GM12874 (cell line): ENCODE measurements at regions not wholly inside any gene's neighbourhood (a gene's known extent, or its start where the extent isn't known, plus 50 kb on each side); places are given as distances from the start of the nearest gene placed in this dataset.

Experiments used
- TF ChIP-seq, protein P1 (sequence below): IDR thresholded peaks from 2 replicates; pipeline ENCODE4 v1.5.1; 2011; ENCODE audit warnings: low read depth, mild to moderate bottlenecking, control low read depth, low read length, moderate library complexity; ENCODE audit not compliant: insufficient read depth

- TF ChIP-seq, protein P1, sequence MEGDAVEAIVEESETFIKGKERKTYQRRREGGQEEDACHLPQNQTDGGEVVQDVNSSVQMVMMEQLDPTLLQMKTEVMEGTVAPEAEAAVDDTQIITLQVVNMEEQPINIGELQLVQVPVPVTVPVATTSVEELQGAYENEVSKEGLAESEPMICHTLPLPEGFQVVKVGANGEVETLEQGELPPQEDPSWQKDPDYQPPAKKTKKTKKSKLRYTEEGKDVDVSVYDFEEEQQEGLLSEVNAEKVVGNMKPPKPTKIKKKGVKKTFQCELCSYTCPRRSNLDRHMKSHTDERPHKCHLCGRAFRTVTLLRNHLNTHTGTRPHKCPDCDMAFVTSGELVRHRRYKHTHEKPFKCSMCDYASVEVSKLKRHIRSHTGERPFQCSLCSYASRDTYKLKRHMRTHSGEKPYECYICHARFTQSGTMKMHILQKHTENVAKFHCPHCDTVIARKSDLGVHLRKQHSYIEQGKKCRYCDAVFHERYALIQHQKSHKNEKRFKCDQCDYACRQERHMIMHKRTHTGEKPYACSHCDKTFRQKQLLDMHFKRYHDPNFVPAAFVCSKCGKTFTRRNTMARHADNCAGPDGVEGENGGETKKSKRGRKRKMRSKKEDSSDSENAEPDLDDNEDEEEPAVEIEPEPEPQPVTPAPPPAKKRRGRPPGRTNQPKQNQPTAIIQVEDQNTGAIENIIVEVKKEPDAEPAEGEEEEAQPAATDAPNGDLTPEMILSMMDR: no peak
Measured at GRCh38 chr9:81396528-81396927, 292.8 kb downstream of the TLE1 start.

- TF ChIP-seq, protein P1: no peak
Measured at GRCh38 chr9:81395676-81396054, 293.7 kb downstream of the TLE1 start.

DNA sequence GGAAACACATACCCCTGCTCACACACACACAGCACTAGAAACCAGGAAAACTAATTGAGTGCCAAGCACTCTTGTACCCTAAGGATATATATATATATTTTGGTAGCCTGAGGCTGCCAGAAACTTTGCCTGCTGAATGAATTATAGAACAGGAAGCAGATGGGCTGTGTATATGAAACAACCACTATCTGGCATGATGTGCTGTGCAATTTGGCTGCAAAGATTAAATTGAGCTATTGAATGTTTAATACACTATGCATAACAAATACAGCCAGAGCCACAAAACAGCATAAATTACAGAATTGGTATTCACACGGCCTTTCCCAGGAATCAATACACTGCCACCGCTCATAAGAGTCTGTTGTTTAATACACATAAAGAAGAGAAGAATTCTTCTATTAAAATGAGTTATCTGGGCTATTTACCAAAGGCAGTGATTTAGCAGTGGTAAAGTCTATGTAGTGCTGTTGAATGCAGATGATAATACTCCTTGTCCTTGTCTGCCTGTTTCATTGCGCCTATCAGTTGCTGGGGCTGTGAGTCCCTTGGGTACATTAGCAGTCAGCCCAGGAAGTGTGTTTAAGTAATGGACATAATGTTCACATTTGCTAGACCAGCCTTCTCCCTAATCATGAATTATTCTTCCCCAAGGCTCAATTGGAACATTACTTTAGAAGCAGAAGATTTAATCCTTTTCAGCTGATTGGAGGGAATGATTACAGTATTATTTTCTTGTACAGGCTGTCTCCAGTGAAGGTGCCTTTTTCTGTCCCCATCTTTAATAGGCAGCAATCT, 294.3 kb downstream of the TLE1 start:
- TF ChIP-seq, protein P1: no peak

DNA sequence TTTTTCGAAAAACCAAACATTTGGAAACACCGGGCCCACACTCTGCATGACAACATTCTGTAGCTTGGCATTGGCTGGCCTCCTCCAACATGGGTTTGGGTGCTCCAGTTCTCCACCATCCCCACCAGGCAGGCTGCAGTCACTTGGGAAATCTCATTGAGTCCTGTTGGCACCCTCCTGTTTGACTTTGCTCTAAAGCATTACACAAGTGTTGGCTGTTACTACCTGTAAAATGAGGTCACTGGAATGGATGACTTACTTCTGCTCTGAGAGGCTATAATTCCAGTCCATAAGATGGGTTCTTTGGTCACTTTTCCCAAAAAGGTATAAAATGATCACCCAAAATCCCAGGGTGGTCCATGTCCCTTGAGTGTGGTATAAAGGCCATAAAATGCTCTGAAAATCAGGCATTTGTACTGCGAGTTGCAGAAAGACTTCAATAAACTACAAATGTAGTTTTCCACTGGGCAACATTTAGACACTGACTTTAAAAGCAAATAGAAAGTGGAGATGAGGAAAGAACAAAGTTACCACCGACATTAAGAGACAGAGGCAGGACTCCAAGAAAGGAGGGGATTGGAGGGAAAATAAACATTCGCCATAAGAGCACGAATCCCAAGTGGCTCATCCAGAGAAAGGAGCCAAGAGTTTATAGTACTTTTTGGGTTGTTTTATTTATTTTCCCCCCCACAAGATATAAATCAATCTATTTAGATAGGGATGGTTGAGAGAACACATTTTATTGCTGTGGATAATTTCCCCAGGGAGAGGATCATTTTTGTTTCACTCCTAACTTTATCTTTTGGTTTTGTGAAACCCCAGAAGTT, 295.1 kb downstream of the TLE1 start:
- TF ChIP-seq, protein P1: no peak

DNA sequence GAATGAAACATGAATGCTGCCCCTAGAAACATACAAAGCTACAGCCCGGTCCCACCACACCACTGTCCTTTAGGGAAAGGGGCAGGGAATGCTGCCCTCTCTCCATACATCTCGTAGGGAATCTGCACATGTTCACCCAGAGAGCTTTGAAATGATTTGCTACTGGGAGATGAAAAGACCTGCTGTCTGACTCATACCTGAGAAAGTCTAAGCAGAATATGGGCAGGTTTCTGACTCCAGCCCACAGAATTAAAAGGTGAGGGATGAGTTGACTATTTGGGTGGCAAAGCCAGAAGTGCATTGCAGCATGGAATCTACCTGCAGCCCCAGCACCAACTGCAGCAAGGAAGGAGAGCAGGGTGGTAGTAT, 297.9 kb downstream of the TLE1 start:
- TF ChIP-seq, protein P1: no peak

DNA sequence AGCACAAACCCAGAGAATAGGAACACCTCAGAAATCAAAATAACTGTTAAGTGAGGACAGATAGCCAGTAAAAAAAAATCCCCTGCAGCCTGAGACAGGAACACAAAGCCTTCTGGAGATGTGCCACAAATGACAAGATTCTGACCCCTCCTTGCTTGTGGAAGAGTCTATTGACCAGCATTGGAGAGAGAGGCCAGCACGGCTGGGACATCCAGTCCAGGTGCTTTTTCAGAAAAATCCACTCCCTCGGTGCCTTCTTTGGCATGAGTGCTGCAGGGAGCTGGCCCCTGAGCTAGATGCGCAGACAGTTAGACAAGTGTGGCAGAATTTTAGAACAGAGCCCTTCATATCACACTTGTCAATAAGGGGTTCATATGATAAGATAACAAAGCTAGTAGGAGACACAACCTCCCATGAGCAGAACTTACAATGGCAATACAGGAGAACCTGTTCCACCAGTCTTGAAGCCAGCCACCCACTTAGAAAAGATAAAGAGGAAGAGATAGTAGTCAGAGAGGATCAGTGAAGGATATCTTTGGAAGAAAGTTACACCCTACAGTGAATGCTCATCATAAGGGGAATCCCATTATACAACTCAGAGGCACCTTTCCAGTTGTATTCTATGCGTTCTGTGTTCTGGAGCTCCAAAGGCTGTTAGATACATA, 298.4 kb downstream of the TLE1 start:
- TF ChIP-seq, protein P1: no peak

GRCh38 chr9:81389569-81389993, 299.8 kb downstream of the TLE1 start:
- TF ChIP-seq, protein P1: no peak
